ENCODE measurements at regions not wholly inside any gene's neighbourhood (a gene's known extent, or its start where the extent isn't known, plus 50 kb on each side); places are given as distances from the start of the nearest gene placed in this dataset.
A peak's percentile ranks its signal among the peaks of the same experiment; 100 is the strongest.

GRCh38 chr13:97749174-97749573 lies 204.3 kb upstream of the IPO5 start:
- no peaks in the 10 kb centered on the region for H3K27me3 ChIP-seq (ENCODE audit: insufficient read depth, low read length, poor library complexity)
- H3K56ac ChIP-seq (ENCODE audit: low read length), result no peak overlapping the region
- no peak overlapping the region for H3K4me3 ChIP-seq (ENCODE audit: low read length)
- no peak overlapping the region for H3K18ac ChIP-seq (ENCODE audit: low read length)
- H2BK120ac ChIP-seq (ENCODE audit: low read depth, low read length), result no peak overlapping the region
- H3K9ac ChIP-seq (ENCODE audit: low read length), result no peak overlapping the region
- H2AK5ac ChIP-seq (ENCODE audit: low read length), result no peak overlapping the region
- no peaks in the 10 kb centered on the region for H3K4me1 ChIP-seq (ENCODE audit: control insufficient read depth, low read depth, low read length)
- H3K4me2 ChIP-seq (ENCODE audit: low read length), result no peak overlapping the region
- no CpG with 5 or more reads among the region's 5 CpGs for WGBS (ENCODE audit: extremely low coverage, insufficient coverage, low lambda C conversion rate)
- H3K27ac ChIP-seq (ENCODE audit: low read depth, low read length), result no peak overlapping the region
- no peak overlapping the region for H3K4ac ChIP-seq (ENCODE audit: low read depth, low read length)
- H4K5ac ChIP-seq (ENCODE audit: low read length), result no peak overlapping the region
- H2BK15ac ChIP-seq (replicated peaks; ENCODE audit: low read depth), result no peak overlapping the region
- no peak overlapping the region for H2BK5ac ChIP-seq (ENCODE audit: low read length)
- no peaks in the 10 kb centered on the region for H3K79me1 ChIP-seq (ENCODE audit: low read length)
- no peaks in the 10 kb centered on the region for H3K36me3 ChIP-seq (ENCODE audit: control insufficient read depth, insufficient read depth, low read length)
- no peaks in the 10 kb centered on the region for H3K79me2 ChIP-seq (ENCODE audit: control insufficient read depth, insufficient read depth, low read length)
- no peak overlapping the region for H4K8ac ChIP-seq (ENCODE audit: low read depth, low read length)
- no peak overlapping the region for H3K23ac ChIP-seq (ENCODE audit: low read length)
- peak; percentile 11 for DNase-seq

GRCh38 chr13:97751477-97751876 lies 202.0 kb upstream of the IPO5 start:
- Histone ChIP-seq H3K18ac (ENCODE audit: low read length) (no peak overlapping the region), H3K36me3 (ENCODE audit: control insufficient read depth, insufficient read depth, low read length) (no peaks in the 10 kb centered on the region), H3K79me2 (ENCODE audit: control insufficient read depth, insufficient read depth, low read length) (no peaks in the 10 kb centered on the region), H3K27me3 (ENCODE audit: insufficient read depth, low read length, poor library complexity) (no peaks in the 10 kb centered on the region), H2BK15ac (replicated peaks; ENCODE audit: low read depth) (no peak overlapping the region), H3K4ac (ENCODE audit: low read depth, low read length) (no peak overlapping the region), H2AK5ac (ENCODE audit: low read length) (no peak overlapping the region), H3K9ac (ENCODE audit: low read length) (no peak overlapping the region), H3K4me3 (ENCODE audit: low read length) (no peak overlapping the region), H2BK120ac (ENCODE audit: low read depth, low read length) (no peak overlapping the region), H3K4me2 (ENCODE audit: low read length) (no peak overlapping the region), H4K5ac (ENCODE audit: low read length) (no peak overlapping the region), H2BK5ac (ENCODE audit: low read length) (no peak overlapping the region), H4K8ac (ENCODE audit: low read depth, low read length) (no peak overlapping the region), H3K4me1 (ENCODE audit: control insufficient read depth, low read depth, low read length) (no peaks in the 10 kb centered on the region), H3K23ac (ENCODE audit: low read length) (no peak overlapping the region), H3K79me1 (ENCODE audit: low read length) (no peaks in the 10 kb centered on the region), H3K56ac (ENCODE audit: low read length) (no peak overlapping the region), H3K27ac (ENCODE audit: low read depth, low read length) (no peak overlapping the region)
- DNase-seq, result no peak

GRCh38 chr13:97752961-97753668 lies 200.4 kb upstream of the IPO5 start:
- DNase-seq, result peak; percentile 19
- Histone ChIP-seq H3K27ac (ENCODE audit: low read depth, low read length) (no peak overlapping the region), H2AK5ac (ENCODE audit: low read length) (no peak overlapping the region)

GRCh38 chr13:97753942-97754670 lies 199.4 kb upstream of the IPO5 start:
- Histone ChIP-seq H3K27ac (ENCODE audit: low read depth, low read length) (no peak overlapping the region), H2BK15ac (replicated peaks; ENCODE audit: low read depth) (no peak overlapping the region), H4K5ac (ENCODE audit: low read length) (no peak overlapping the region), H4K8ac (ENCODE audit: low read depth, low read length) (no peak overlapping the region), H2BK5ac (ENCODE audit: low read length) (no peak overlapping the region), H3K56ac (ENCODE audit: low read length) (no peak overlapping the region), H3K79me2 (ENCODE audit: control insufficient read depth, insufficient read depth, low read length) (no peaks in the 10 kb centered on the region), H3K4ac (ENCODE audit: low read depth, low read length) (no peak overlapping the region), H3K4me2 (ENCODE audit: low read length) (no peak overlapping the region), H3K79me1 (ENCODE audit: low read length) (no peaks in the 10 kb centered on the region), H3K9ac (ENCODE audit: low read length) (no peak overlapping the region), H3K4me1 (ENCODE audit: control insufficient read depth, low read depth, low read length) (no peaks in the 10 kb centered on the region), H3K23ac (ENCODE audit: low read length) (no peak overlapping the region), H3K27me3 (ENCODE audit: insufficient read depth, low read length, poor library complexity) (no peaks in the 10 kb centered on the region), H3K36me3 (ENCODE audit: control insufficient read depth, insufficient read depth, low read length) (no peaks in the 10 kb centered on the region), H3K4me3 (ENCODE audit: low read length) (no peak overlapping the region), H2BK120ac (ENCODE audit: low read depth, low read length) (no peak overlapping the region), H2AK5ac (ENCODE audit: low read length) (no peak overlapping the region), H3K18ac (ENCODE audit: low read length) (no peak overlapping the region)
- WGBS (ENCODE audit: extremely low coverage, insufficient coverage, low lambda C conversion rate), result no CpG with 5 or more reads among the region's 5 CpGs
- peak; percentile 34 for DNase-seq

More at GRCh38 chr13:97752961-97753668, 200.4 kb upstream of the IPO5 start:
- WGBS (ENCODE audit: extremely low coverage, insufficient coverage, low lambda C conversion rate), result no CpG with 5 or more reads among the region's 7 CpGs
- no peak overlapping the region for H2BK120ac ChIP-seq (ENCODE audit: low read depth, low read length)
- H3K4me2 ChIP-seq (ENCODE audit: low read length), result no peak overlapping the region
- H3K4ac ChIP-seq (ENCODE audit: low read depth, low read length), result no peak overlapping the region
- H2BK5ac ChIP-seq (ENCODE audit: low read length), result no peak overlapping the region
- H3K36me3 ChIP-seq (ENCODE audit: control insufficient read depth, insufficient read depth, low read length), result no peaks in the 10 kb centered on the region
- H4K8ac ChIP-seq (ENCODE audit: low read depth, low read length), result no peak overlapping the region
- no peak overlapping the region for H2BK15ac ChIP-seq (replicated peaks; ENCODE audit: low read depth)
- no peak overlapping the region for H3K56ac ChIP-seq (ENCODE audit: low read length)
- no peaks in the 10 kb centered on the region for H3K27me3 ChIP-seq (ENCODE audit: insufficient read depth, low read length, poor library complexity)
- no peak overlapping the region for H3K18ac ChIP-seq (ENCODE audit: low read length)
- H3K79me1 ChIP-seq (ENCODE audit: low read length), result no peaks in the 10 kb centered on the region
- H3K79me2 ChIP-seq (ENCODE audit: control insufficient read depth, insufficient read depth, low read length), result no peaks in the 10 kb centered on the region
- no peak overlapping the region for H3K9ac ChIP-seq (ENCODE audit: low read length)
- no peak overlapping the region for H3K23ac ChIP-seq (ENCODE audit: low read length)
- no peaks in the 10 kb centered on the region for H3K4me1 ChIP-seq (ENCODE audit: control insufficient read depth, low read depth, low read length)
- no peak overlapping the region for H4K5ac ChIP-seq (ENCODE audit: low read length)
- H3K4me3 ChIP-seq (ENCODE audit: low read length), result no peak overlapping the region

GRCh38 chr13:97757807-97758206 lies 195.7 kb upstream of the IPO5 start:
- no peak overlapping the region for H3K23ac ChIP-seq (ENCODE audit: low read length)
- no peak overlapping the region for H3K4ac ChIP-seq (ENCODE audit: low read depth, low read length)
- H2BK5ac ChIP-seq (ENCODE audit: low read length), result no peak overlapping the region
- H3K79me1 ChIP-seq (ENCODE audit: low read length), result no peaks in the 10 kb centered on the region
- H3K18ac ChIP-seq (ENCODE audit: low read length), result no peak overlapping the region
- H3K56ac ChIP-seq (ENCODE audit: low read length), result no peak overlapping the region
- no peaks in the 10 kb centered on the region for H3K36me3 ChIP-seq (ENCODE audit: control insufficient read depth, insufficient read depth, low read length)
- H2BK15ac ChIP-seq (replicated peaks; ENCODE audit: low read depth), result no peak overlapping the region
- H3K79me2 ChIP-seq (ENCODE audit: control insufficient read depth, insufficient read depth, low read length), result no peaks in the 10 kb centered on the region
- no peak overlapping the region for H3K4me2 ChIP-seq (ENCODE audit: low read length)
- no peaks in the 10 kb centered on the region for H3K4me1 ChIP-seq (ENCODE audit: control insufficient read depth, low read depth, low read length)
- no peaks in the 10 kb centered on the region for H3K27me3 ChIP-seq (ENCODE audit: insufficient read depth, low read length, poor library complexity)
- no peak overlapping the region for H4K8ac ChIP-seq (ENCODE audit: low read depth, low read length)
- no CpG with 5 or more reads among the region's 4 CpGs for WGBS (ENCODE audit: extremely low coverage, insufficient coverage, low lambda C conversion rate)
- DNase-seq, result no peak
- H3K9ac ChIP-seq (ENCODE audit: low read length), result no peak overlapping the region
- no peak overlapping the region for H2BK120ac ChIP-seq (ENCODE audit: low read depth, low read length)
- no peak overlapping the region for H4K5ac ChIP-seq (ENCODE audit: low read length)
- H3K4me3 ChIP-seq (ENCODE audit: low read length), result no peak overlapping the region
- H3K27ac ChIP-seq (ENCODE audit: low read depth, low read length), result no peak overlapping the region
- H2AK5ac ChIP-seq (ENCODE audit: low read length), result no peak overlapping the region

Data from mesendoderm (in vitro differentiated cells).